Parathyroid adenoma (tissue), 2 donors: ENCODE measurements at regions not wholly inside any gene's neighbourhood (a gene's known extent, or its start where the extent isn't known, plus 50 kb on each side); places are given as distances from the start of the nearest gene placed in this dataset.

Source experiments
- H2AFZ ChIP-seq: fragments of 300-600 bp; sonication (generic); one replicate; pipeline ENCODE4 v1.7.0; 2017; ENCODE audit warnings: antibody characterized with exemption, mild to moderate bottlenecking
- H3K27ac ChIP-seq: fragments of 300-600 bp; sonication (generic); one replicate; pipeline ENCODE4 v1.7.0; 2017
- H3K27me3 ChIP-seq: fragments of 300-600 bp; sonication (generic); one replicate; pipeline ENCODE4 v1.7.0; 2017; ENCODE audit warnings: low read length; ENCODE audit not compliant: control insufficient read depth, insufficient read depth
- H3K36me3 ChIP-seq: fragments of 300-600 bp; sonication (generic); one replicate; pipeline ENCODE4 v1.7.0; 2017; ENCODE audit warnings: low read length; ENCODE audit not compliant: control insufficient read depth, insufficient read depth
- H3K4me1 ChIP-seq: fragments of 300-600 bp; sonication (generic); one replicate; pipeline ENCODE4 v1.7.0; 2017; ENCODE audit warnings: control low read depth
- H3K4me2 ChIP-seq: fragments of 300-600 bp; sonication (generic); one replicate; pipeline ENCODE4 v1.7.0; 2017; ENCODE audit warnings: low read length
- H3K4me3 ChIP-seq: fragments of 300-600 bp; sonication (generic); one replicate; pipeline ENCODE4 v1.7.0; 2017; ENCODE audit warnings: low read depth, low read length
- H3K79me2 ChIP-seq: fragments of 300-600 bp; sonication (generic); one replicate; pipeline ENCODE4 v1.7.0; 2017; ENCODE audit warnings: control low read depth
- H3K9ac ChIP-seq: fragments of 300-600 bp; sonication (generic); one replicate; pipeline ENCODE4 v1.7.0; 2017; ENCODE audit warnings: mild to moderate bottlenecking
- H3K9me3 ChIP-seq: fragments of 300-600 bp; sonication (generic); one replicate; pipeline ENCODE4 v1.7.0; 2017; ENCODE audit warnings: low read length; ENCODE audit not compliant: control insufficient read depth
- TF ChIP-seq, protein P1 (sequence below): fragments of 300-600 bp; sonication (generic); IDR thresholded peaks from one replicate; pipeline ENCODE4 v1.7.0; 2017; ENCODE audit warnings: antibody characterized with exemption, mild to moderate bottlenecking
- donor health status: primary hyperparathyroidism.

DNA sequence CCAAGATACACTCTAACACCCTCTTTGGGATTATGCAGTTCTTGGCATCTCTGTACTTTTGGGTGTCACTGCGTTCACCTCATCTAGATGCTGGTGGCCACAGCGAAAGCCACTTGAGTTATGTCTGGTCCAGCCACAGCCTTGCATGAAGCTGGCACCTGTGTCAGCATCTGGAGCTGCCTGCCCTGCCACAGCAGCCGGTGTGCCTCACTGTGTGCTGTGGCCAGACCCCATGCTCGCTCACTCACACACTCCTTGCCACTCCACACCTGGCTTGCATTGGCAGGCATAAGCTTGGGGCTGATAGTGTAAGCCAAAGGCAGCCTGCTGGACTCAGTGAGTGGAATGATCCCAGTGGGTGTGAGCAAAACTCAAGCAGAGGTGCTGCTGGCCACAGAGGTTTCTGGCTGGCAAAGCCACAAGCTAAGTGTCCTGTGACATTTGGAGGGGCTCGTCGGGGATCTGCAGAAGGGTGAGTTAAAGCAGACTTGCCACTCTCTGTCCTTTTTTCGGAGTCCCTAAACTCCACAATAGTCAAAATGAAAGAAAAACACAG, 442.7 kb upstream of the CDH8 start:
- Histone ChIP-seq H3K79me2 (no peaks in the 10 kb centered on the region), H3K4me1 (no peaks in the 10 kb centered on the region), H3K4me2 (no peak overlapping the region), H3K36me3 (no peaks in the 10 kb centered on the region), H3K9ac (no peak overlapping the region), H3K4me3 (no peak overlapping the region), H3K27ac (no peak overlapping the region), H2AFZ (no peak overlapping the region), H3K9me3 (no peaks in the 10 kb centered on the region), H3K27me3 (no peaks in the 10 kb centered on the region)
- TF ChIP-seq, protein P1, sequence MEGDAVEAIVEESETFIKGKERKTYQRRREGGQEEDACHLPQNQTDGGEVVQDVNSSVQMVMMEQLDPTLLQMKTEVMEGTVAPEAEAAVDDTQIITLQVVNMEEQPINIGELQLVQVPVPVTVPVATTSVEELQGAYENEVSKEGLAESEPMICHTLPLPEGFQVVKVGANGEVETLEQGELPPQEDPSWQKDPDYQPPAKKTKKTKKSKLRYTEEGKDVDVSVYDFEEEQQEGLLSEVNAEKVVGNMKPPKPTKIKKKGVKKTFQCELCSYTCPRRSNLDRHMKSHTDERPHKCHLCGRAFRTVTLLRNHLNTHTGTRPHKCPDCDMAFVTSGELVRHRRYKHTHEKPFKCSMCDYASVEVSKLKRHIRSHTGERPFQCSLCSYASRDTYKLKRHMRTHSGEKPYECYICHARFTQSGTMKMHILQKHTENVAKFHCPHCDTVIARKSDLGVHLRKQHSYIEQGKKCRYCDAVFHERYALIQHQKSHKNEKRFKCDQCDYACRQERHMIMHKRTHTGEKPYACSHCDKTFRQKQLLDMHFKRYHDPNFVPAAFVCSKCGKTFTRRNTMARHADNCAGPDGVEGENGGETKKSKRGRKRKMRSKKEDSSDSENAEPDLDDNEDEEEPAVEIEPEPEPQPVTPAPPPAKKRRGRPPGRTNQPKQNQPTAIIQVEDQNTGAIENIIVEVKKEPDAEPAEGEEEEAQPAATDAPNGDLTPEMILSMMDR = no peak

DNA sequence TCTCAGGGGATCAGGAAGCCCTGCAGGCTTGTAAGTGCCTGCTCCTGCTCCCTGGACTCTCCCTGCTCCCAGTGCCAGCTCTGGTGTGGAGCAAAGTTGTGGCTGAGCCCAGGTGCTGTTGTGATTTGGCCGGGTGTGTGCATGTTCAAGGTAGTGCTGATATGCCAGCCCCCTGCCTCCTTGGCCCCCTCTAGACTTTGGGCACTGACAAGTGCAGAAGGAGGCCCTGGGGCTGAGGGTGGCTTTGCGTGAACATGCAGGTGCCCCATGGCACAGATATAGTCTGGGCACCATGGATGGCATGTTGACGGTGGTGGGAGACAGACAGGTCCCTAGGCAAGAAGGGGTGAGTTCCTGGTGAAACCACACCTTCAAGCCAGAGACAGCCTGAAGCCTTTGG, 441.6 kb upstream of the CDH8 start:
- Histone ChIP-seq H3K4me3 (no peak overlapping the region), H3K9ac (no peak overlapping the region), H2AFZ (no peak overlapping the region), H3K27ac (no peak overlapping the region), H3K79me2 (no peaks in the 10 kb centered on the region), H3K4me2 (no peak overlapping the region), H3K9me3 (no peaks in the 10 kb centered on the region), H3K27me3 (no peaks in the 10 kb centered on the region), H3K36me3 (no peaks in the 10 kb centered on the region), H3K4me1 (no peaks in the 10 kb centered on the region)
- TF ChIP-seq, protein P1 = no peak

DNA sequence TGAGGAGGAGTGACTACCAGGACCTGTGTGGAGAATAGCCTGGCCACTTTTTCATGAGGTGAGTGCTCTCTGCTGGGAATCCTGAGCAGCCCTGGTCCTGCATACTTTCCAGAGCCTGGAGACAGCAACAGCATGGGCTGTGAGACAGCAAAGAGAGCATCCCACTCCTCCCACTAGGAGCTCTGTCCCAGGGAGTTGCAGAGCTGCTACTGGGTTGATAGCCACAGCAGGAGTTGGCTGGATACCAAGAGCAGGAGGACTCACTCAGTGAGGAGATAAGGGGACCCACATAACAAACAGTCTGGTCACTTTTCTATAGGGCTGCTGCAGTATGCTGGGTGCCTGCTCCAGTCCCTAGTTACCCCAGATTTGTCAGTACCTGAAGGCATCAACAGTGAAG, 439.3 kb upstream of the CDH8 start:
- no peak overlapping the region for H3K9ac ChIP-seq
- no peak overlapping the region for H2AFZ ChIP-seq
- no peaks in the 10 kb centered on the region for H3K4me1 ChIP-seq
- TF ChIP-seq, protein P1 = no peak
- H3K9me3 ChIP-seq = no peaks in the 10 kb centered on the region
- H3K4me2 ChIP-seq = no peak overlapping the region
- H3K27ac ChIP-seq = no peak overlapping the region
- H3K4me3 ChIP-seq = no peak overlapping the region
- H3K79me2 ChIP-seq = no peaks in the 10 kb centered on the region
- no peaks in the 10 kb centered on the region for H3K27me3 ChIP-seq
- no peaks in the 10 kb centered on the region for H3K36me3 ChIP-seq

DNA sequence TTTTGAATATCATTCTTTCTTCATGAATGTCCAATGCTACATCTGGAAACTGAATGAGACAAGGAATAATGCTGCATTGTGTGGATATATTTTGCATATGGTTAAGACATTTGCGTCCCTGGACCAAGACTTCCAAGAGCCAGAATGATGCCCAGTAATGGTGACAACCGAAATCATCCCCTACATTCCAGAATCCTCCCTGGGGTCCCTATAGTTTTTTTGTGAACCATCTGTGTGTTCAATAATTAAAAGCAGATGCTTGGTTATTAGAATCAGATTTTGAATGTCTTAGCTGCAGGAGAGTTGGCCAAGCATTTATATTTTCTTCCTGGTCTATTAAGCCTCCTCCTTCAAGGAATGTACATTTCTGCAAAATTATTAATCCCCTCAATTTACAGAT, 426.7 kb upstream of the CDH8 start:
- H3K27me3 ChIP-seq = no peaks in the 10 kb centered on the region
- no peaks in the 10 kb centered on the region for H3K36me3 ChIP-seq
- no peak overlapping the region for H2AFZ ChIP-seq
- no peak overlapping the region for H3K4me3 ChIP-seq
- H3K4me2 ChIP-seq = no peak overlapping the region
- TF ChIP-seq, protein P1 = no peak
- H3K79me2 ChIP-seq = no peaks in the 10 kb centered on the region
- no peak overlapping the region for H3K27ac ChIP-seq
- H3K9me3 ChIP-seq = no peaks in the 10 kb centered on the region
- H3K4me1 ChIP-seq = no peaks in the 10 kb centered on the region
- H3K9ac ChIP-seq = no peak overlapping the region

DNA sequence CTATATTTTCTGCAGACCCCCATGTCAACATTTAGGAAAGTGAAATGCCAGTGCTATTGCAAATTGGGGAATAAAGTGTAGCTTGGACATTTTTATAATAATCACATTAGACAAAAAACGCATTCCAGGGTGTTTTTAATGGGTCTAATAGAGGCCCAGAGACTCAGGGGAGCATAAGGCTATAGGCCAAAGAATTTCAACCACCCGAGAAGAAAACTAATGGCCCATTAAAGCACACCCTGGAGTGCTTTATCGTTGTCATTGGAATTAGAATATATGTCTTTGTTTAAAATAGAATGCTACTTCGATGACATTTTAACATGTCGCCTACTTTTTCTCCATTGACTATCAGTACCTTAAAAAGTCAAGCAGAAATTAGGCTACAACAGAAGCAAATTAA, 414.1 kb upstream of the CDH8 start:
- TF ChIP-seq, protein P1 = no peak
- H3K4me2 ChIP-seq = no peak overlapping the region
- H3K27ac ChIP-seq = no peak overlapping the region

More for the DNA sequence above, 414.1 kb upstream of the CDH8 start:
- no peak overlapping the region for H3K9ac ChIP-seq
- no peaks in the 10 kb centered on the region for H3K4me1 ChIP-seq
- H3K4me3 ChIP-seq = no peak overlapping the region
- no peaks in the 10 kb centered on the region for H3K36me3 ChIP-seq
- no peak overlapping the region for H2AFZ ChIP-seq
- no peaks in the 10 kb centered on the region for H3K9me3 ChIP-seq
- H3K79me2 ChIP-seq = no peaks in the 10 kb centered on the region
- H3K27me3 ChIP-seq = no peaks in the 10 kb centered on the region
